Left ventricle myocardium inferior (tissue), 1 donor: ENCODE measurements at regions not wholly inside any gene's neighbourhood (a gene's known extent, or its start where the extent isn't known, plus 50 kb on each side); places are given as distances from the start of the nearest gene placed in this dataset.

ENCODE experiments used
- DNase-seq: peaks from one replicate; pipeline ENCODE4 v3.0.0-alpha.2; 2020
- H3K27ac ChIP-seq: fragments of 200-600 bp; replicated peaks from 2 replicates; pipeline ENCODE4 v1.8.0; 2021
- H3K27me3 ChIP-seq: fragments of 200-600 bp; 2 replicates; pipeline ENCODE4 v1.8.0; 2021; ENCODE audit warnings: low read depth
- H3K36me3 ChIP-seq: fragments of 200-600 bp; 2 replicates; pipeline ENCODE4 v1.8.0; 2021
- H3K4me1 ChIP-seq: fragments of 200-600 bp; 2 replicates; pipeline ENCODE4 v1.8.0; 2021
- H3K4me3 ChIP-seq: fragments of 200-600 bp; 2 replicates; pipeline ENCODE4 v1.8.0; 2021; ENCODE audit warnings: mild to moderate bottlenecking, moderate library complexity
- H3K9me3 ChIP-seq: fragments of 200-600 bp; replicated peaks from 2 replicates; pipeline ENCODE4 v1.8.0; 2021
- CTCF ChIP-seq: fragments of 200-600 bp; IDR thresholded peaks from 2 replicates; pipeline ENCODE4 v1.8.0; 2021; ENCODE audit warnings: antibody characterized with exemption, mild to moderate bottlenecking, borderline replicate concordance
- intact Hi-C: fragments of 100-400 bp; cut with micrococcal nuclease; formaldehyde crosslinking; loops from one replicate; pipeline ENCODE4 v1.11.0; 2022
- donor health status: DM: no; HTN: yes; CAD: no; lungs with severe emphysema.

DNA sequence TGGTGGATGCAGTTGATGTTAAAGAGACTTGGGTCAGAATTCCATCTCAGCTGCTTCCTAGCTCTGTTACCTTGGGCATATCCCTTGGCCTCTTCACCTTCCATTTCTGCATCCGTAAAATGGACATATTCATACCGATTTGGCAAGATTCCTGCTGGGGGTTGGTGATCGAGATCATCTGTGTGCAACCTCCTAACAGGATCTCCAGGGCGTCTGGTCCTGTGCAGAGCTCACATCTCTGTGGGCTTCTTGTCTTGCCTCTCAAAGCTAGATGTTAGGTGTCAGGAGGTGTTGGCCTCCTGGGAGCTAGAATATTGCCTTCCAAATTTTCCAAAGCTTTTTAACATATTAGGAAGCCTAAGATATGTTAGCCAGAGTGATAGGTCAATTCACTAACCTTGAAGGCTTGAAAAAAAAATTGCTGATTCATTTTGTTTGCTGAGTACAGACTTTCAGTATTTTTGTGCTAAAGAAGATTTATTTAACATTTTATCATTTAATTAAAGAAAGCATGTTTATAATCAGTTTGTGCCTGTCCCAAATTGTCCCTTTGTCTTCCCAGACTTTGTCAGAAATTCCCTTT, 69.7 kb upstream of the ZNF516 start:
- H3K36me3 ChIP-seq = no peaks in the 10 kb centered on the region
- peak overlapping the region; percentile 52 for H3K4me3 ChIP-seq
- H3K27ac ChIP-seq = peak overlapping the region; percentile 81
- no peak for DNase-seq
- peaks cover 3% of the 10 kb centered on the region for H3K4me1 ChIP-seq
- H3K27me3 ChIP-seq = peaks cover 21% of the 10 kb centered on the region
- no peaks in the 10 kb centered on the region for H3K9me3 ChIP-seq
- no peak for TF ChIP-seq CTCF
- intact Hi-C loops = no loop called here

DNA sequence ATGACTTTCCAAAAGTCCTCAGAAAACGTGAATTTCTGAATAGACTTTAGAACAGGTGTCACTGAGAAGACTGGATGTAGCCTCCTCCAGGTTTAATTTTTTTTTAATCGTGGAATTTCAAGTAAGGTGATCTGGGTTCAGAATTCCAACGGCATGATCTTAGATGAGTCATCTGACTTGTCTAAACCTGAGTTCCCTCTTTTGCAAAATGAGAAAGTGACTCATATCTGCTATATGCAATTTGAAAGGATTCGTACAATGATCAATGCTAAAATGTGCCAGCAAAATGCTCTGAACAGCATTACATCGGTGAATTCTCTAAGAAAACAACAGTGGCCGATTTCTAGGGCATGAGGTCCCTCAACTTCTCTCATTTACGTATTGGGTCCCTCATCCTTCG, 69.1 kb upstream of the ZNF516 start:
- intact Hi-C loops = no loop called here
- Histone ChIP-seq H3K36me3 (no peaks in the 10 kb centered on the region), H3K27ac (peak overlapping the region; percentile 81), H3K4me1 (peaks cover 3% of the 10 kb centered on the region), H3K4me3 (no peak overlapping the region), H3K9me3 (no peaks in the 10 kb centered on the region), H3K27me3 (peaks cover 23% of the 10 kb centered on the region)
- DNase-seq = no peak
- TF ChIP-seq CTCF = no peak

DNA sequence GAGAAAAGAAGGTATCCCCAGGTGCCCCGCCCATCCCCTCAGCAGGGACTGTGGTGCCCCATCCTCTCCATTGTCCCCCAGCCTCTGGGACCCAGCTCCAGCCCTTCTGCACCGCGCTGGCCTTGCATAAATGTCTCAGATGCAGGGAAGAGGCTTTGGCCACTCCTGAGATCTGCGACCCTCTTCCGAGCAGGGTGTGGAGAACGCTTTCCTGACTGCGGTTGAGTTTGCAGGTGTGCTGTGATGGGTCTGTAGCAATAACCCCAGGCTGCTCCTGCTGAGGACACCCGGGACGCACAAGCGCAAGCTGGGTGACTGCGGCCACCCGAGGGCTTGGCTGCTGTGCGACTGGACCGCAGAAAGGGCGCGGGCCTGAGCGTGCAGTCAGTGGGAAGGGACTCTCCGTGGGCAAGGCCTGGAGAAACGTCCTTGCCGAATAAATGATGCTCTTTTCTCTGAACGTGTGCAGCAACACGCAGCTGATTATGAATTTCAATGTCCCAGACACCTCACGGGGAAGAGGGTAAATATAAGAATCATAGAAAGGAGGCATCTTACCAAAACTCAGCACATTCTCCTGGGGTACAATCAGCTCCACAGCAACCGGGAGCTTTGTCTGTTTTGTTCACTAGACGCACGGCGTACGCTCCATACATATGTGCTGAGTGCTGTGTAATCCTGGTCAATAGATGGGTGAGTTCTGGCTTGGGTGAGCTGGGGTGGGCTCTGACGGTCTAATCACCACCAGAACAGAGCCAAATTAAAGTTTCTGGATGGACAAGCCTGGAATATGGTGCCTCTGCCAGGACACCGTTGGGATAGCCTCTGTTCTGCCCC, 67.5 kb upstream of the ZNF516 start:
- intact Hi-C loops = no loop called here
- no peak for TF ChIP-seq CTCF
- H3K27me3 ChIP-seq = peaks cover 30% of the 10 kb centered on the region
- no peaks in the 10 kb centered on the region for H3K9me3 ChIP-seq
- no peaks in the 10 kb centered on the region for H3K36me3 ChIP-seq
- no peak overlapping the region for H3K27ac ChIP-seq
- peaks cover 3% of the 10 kb centered on the region for H3K4me1 ChIP-seq
- no peak overlapping the region for H3K4me3 ChIP-seq
- no peak for DNase-seq

DNA sequence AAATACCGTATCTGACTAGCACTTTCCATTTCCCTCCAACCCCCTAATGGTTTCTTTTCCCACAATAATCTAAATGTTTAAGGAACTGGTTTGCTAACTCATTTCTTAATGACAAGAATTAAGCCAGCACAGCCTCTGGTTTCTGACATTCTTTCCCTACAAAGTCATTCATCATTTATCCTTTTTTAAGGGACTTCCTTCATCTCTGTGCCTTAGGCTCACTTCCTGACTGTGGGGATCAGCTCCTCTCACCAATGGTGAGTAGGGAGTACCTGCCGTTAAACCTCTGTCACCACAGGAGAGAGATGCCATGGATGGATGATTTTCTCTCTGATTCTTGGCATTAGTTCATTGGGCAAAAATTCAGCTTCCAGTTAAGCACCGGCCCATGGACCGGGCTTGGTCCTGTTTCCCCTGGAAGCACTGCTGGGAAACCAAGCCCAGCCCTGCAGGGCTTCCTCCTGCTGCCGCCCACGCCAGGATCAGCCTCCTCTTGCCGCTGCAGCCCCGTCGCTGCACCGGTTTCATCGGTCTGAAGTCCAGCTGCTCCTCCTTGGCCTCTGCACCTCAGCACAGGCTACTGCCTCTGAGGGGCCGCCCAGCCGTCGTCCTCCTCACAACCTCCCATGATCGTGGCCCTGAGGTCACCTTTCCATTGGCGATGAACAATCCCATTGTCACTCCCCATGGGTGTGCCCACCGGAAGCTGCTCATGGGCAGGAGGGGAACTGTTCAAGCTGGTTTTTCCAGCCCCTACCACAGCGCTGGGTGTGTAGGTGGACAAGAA, 64.0 kb upstream of the ZNF516 start:
- intact Hi-C loops = no loop called here
- DNase-seq = no peak

More for the DNA sequence above, 64.0 kb upstream of the ZNF516 start:
- no peak for TF ChIP-seq CTCF
- Histone ChIP-seq H3K4me1 (no peaks in the 10 kb centered on the region), H3K4me3 (no peak overlapping the region), H3K27ac (no peak overlapping the region), H3K27me3 (peaks cover 23% of the 10 kb centered on the region), H3K36me3 (no peaks in the 10 kb centered on the region), H3K9me3 (no peaks in the 10 kb centered on the region)
